Kidney epithelial cell (primary cell): ENCODE measurements at regions not wholly inside any gene's neighbourhood (a gene's known extent, or its start where the extent isn't known, plus 50 kb on each side); places are given as distances from the start of the nearest gene placed in this dataset.

ENCODE experiments used
- DNase-seq: peaks from one replicate; pipeline ENCODE4 v3.0.0-alpha.2; 2010; ENCODE audit warnings: low read depth
- H3K27me3 ChIP-seq: 2 replicates; pipeline ENCODE4 v1.6.0; 2011; ENCODE audit warnings: low read length; ENCODE audit not compliant: control insufficient read depth, insufficient read depth
- H3K36me3 ChIP-seq: 2 replicates; pipeline ENCODE4 v1.5.1; 2011; ENCODE audit warnings: low read length; ENCODE audit not compliant: control insufficient read depth, insufficient read depth
- H3K4me3 ChIP-seq: 2 replicates; pipeline ENCODE4 v1.5.1; 2011; ENCODE audit warnings: low read depth, mild to moderate bottlenecking, control low read depth, low read length
- CTCF ChIP-seq: IDR thresholded peaks from 2 replicates; pipeline ENCODE4 v1.5.1; 2011; ENCODE audit warnings: mild to moderate bottlenecking, moderate library complexity, low read length, control low read depth, inconsistent platforms; ENCODE audit not compliant: insufficient read depth, poor library complexity, severe bottlenecking

GRCh38 chr4:54414545-54414944 lies 185.5 kb downstream of the PDGFRA start:
- no peak for TF ChIP-seq CTCF
- H3K36me3 ChIP-seq: no peaks in the 10 kb centered on the region
- H3K4me3 ChIP-seq: no peak overlapping the region
- no peak for DNase-seq
- H3K27me3 ChIP-seq: no peaks in the 10 kb centered on the region

GRCh38 chr4:54417476-54417875 lies 188.4 kb downstream of the PDGFRA start:
- Histone ChIP-seq H3K27me3 (no peaks in the 10 kb centered on the region), H3K4me3 (no peak overlapping the region), H3K36me3 (no peaks in the 10 kb centered on the region)
- no peak for TF ChIP-seq CTCF
- DNase-seq: no peak

- Histone ChIP-seq H3K4me3 (no peak overlapping the region), H3K36me3 (no peaks in the 10 kb centered on the region), H3K27me3 (no peaks in the 10 kb centered on the region)
- DNase-seq: no peak
- no peak for TF ChIP-seq CTCF
These were observed 189.4 kb downstream of the PDGFRA start for GRCh38 chr4:54418468-54418867.

- no peak for TF ChIP-seq CTCF
- Histone ChIP-seq H3K36me3 (no peaks in the 10 kb centered on the region), H3K4me3 (no peak overlapping the region), H3K27me3 (peaks cover 3% of the 10 kb centered on the region)
- no peak for DNase-seq
These were observed 194.0 kb downstream of the PDGFRA start for GRCh38 chr4:54423066-54423465.

- no peaks in the 10 kb centered on the region for H3K36me3 ChIP-seq
- H3K4me3 ChIP-seq: no peak overlapping the region
- peaks cover 3% of the 10 kb centered on the region for H3K27me3 ChIP-seq
- no peak for TF ChIP-seq CTCF
- no peak for DNase-seq
These were observed 198.7 kb downstream of the PDGFRA start for GRCh38 chr4:54427826-54428225.

- H3K4me3 ChIP-seq: no peak overlapping the region
- TF ChIP-seq CTCF: no peak
- peaks cover 3% of the 10 kb centered on the region for H3K27me3 ChIP-seq
- H3K36me3 ChIP-seq: no peaks in the 10 kb centered on the region
- no peak for DNase-seq
These were observed 199.8 kb downstream of the PDGFRA start for GRCh38 chr4:54428940-54429339.
